GM19397 (cell line): ENCODE measurements at regions not wholly inside any gene's neighbourhood (a gene's known extent, or its start where the extent isn't known, plus 50 kb on each side); places are given as distances from the start of the nearest gene placed in this dataset.
"Not testable (repeated sequence)": the region's sequence is repeated elsewhere in the genome, so short reads cannot be mapped to it uniquely, and the experiment has no call there.

Experiments used
- ATAC-seq: cut with Tn5 transposase; IDR thresholded peaks from one replicate; pipeline ENCODE4 v1.9.1; 2021; ENCODE audit warnings: mild to moderate bottlenecking, moderate library complexity; ENCODE audit not compliant: unreplicated experiment

GRCh38 chr6:19210849-19211590 lies 626.1 kb upstream of the ID4 start:
- no peak for ATAC-seq

DNA sequence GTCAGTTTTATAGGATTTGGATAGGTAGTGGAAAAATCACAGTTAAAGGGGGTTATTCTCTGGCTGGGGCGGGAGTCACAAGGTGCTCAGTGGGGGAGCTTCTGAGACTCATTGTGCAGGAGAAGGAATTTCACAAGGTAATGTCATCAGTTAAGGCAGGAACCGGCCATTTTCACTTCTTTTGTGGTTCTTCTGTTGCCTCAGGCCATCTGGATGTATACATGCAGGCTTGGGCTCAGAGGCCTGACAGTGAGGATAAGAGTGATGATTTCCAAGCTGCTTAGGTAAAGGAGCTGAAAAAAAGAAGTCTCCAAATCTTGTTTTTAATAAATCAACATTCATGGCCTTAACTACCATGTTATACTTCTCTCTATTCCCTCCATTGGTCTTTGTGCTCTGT lies 622.9 kb upstream of the ID4 start:
- no peak for ATAC-seq

DNA sequence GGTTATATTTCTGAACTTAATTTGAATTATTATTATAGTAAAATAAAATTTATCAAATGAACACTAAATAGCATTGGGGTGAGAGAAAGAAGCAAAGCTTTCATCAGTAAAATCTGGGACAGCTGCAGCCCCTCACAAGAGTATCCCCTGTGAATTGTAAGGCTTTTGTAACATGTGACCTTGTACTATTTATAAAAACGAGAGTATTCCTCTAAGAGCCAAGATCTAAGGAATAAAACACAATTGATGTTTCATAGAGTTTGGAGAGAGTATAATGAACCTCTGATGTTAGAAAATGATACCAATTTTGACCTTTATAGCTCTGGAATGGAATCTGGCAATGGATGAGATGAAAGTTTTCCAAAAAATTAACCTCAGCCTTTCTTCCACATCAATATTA lies 617.2 kb upstream of the ID4 start:
- no peak for ATAC-seq

- ATAC-seq = no peak
Observed at GRCh38 chr6:19231878-19232561, 605.1 kb upstream of the ID4 start.

DNA sequence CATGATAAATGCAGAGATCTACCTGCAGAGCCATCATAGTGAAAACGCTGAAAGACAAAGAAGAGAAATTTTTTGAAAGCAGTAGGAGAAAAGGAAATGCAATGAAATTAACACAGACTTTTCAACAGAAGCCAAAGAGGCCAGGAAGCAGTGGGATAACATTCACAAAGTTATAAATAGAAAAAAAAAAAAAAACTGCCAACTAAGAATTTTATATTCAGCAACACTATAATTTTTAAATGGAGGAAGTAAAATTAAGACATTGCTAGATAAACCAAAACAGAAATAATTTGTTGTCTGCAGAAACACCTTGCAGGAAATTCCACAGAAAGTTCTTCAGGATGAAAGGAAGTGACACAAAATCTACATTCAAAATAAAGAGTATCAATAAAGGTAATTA lies 591.5 kb upstream of the ID4 start:
- ATAC-seq = no peak

DNA sequence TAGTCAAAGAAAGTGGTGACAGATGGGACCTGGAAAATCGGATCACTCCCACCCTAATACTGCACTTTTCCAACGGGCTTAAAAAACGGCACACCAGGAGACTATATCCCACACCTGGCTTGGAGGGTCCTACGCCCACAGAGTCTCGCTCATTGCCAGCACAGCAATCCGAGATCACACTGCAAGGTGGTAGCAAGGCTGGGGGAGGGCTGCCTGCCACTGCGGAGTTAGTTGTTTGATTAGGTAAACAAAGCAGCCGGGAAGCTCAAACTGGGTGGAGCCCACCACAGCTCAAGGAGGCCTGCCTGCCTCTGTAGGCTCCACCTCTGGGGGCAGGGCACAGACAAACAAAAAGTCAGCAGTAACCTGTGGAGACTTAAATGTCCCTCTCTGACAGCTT lies 590.0 kb upstream of the ID4 start:
- not testable (repeated sequence) for ATAC-seq

GRCh38 chr6:19256123-19256522 lies 581.0 kb upstream of the ID4 start:
- ATAC-seq = not testable (repeated sequence)

DNA sequence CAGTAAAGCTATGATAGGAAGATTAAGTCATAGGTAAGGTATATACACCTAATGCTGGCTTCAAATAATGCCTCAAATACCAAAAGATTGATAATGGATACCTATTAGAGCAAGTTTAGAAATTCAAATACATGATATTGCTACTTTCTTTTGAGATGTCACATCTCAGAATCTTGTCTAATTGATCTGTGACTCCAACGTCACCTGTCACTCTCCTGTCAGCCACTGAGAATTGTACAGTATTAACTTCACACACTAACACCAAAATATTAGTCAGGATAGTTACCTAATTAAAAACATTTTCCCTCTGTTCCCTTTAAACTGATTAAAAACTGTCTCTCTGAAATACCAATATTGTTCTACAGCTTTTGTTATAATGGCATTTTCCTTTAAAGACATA lies 575.5 kb upstream of the ID4 start:
- no peak for ATAC-seq

- no peak for ATAC-seq
Observed at GRCh38 chr6:19268117-19268516, 569.1 kb upstream of the ID4 start.

- no peak for ATAC-seq
Observed at GRCh38 chr6:19268718-19269117, 568.5 kb upstream of the ID4 start.

- no peak for ATAC-seq
Observed at GRCh38 chr6:19269341-19269898, 567.8 kb upstream of the ID4 start.

DNA sequence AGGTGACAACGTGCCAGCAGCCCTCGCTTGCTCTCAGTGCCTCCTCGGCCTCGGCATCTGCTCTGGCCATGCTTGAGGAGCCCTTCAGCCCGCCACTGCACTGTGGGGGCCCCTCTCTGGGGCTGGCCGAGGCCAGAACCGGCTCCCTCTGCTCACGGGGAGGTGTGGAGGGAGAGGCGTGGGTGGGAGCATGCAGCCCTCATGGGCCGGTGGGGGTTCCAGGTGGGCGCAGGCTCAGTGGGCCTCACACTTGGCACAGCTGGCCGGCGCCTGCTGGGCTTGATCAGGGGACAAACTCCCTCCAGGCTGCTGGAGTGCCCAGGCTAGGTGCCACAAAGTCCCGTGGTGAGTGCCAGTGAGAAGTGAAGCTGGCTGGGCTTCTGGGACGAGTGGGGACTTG lies 566.6 kb upstream of the ID4 start:
- ATAC-seq = no peak

DNA sequence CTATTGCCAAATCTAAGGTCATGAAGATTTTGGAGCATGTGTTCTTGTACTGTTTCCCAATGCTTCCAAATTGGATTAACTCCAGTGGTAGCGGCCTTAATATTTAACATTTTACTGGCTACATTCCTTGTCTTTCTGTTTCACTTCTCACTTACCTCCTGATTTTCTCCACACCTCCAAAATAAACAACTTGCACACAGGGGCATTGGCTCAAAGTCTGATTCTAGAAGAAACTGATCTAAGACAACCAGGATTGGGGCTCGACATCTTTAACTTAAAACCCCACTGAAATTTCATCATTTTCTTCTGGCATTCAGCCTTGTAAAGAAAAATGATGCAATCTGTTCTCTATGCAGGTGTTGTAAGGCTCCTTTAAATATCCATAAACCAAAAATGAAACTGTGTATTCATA lies 557.9 kb upstream of the ID4 start:
- ATAC-seq = no peak

- ATAC-seq = no peak
Observed at GRCh38 chr6:19287928-19288327, 549.2 kb upstream of the ID4 start.

DNA sequence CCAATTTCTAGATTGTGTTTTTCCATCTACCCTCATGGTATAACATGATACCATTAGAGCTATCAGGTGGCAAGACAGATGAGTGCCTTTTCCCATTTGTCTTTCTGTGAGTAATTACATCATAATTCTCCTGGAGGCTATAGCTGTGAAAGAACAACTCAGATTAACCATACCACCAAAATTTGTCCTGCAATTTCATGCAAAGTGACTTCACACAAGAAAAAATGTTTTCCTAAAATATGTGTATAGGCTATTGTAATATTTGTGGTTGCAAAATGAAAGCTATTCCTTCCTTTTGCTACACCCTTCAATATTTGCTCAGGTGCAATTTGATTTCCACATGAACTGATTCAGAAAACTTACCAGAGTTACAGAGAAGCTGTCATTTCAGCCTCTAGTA lies 547.7 kb upstream of the ID4 start:
- ATAC-seq = no peak

DNA sequence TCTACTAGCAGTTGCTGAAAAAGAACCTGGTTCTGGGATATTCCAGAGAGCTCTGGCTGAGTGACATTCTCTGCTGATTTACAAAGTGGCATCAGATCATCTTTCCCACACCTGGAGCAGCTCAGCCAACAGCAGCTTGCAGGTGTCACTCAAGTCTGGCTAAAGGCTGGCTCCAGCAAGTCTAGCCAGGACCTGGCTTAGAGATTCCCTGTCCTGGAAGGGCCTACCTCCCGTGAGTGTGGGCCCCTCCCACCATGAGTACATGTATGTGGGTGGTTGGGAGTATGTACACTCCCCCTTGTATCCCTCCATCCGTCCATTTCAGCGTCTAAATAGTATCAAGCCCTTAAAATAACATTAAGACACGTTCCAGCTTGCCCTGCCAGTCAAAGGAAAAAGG lies 539.3 kb upstream of the ID4 start:
- no peak for ATAC-seq

DNA sequence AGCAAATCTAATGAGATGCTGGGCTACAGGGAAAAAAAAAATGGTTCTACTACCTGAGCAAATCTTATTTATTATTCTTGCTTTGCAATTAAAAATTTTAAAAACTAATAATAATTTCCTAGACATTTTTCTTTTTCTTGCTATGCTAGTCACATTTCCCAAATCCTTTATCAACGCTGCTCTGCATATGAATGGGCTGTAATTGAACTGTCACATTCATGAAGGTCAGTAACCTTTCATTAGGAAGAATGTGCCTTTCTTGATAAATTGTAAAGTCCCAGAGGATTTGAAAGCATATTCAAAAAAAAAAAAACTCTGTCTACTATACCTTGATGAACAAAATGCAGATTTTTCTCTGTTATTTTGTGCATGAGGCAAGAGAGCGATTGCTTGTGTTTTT lies 538.7 kb upstream of the ID4 start:
- no peak for ATAC-seq

- ATAC-seq = no peak
Observed at GRCh38 chr6:19299129-19299528, 538.0 kb upstream of the ID4 start.

DNA sequence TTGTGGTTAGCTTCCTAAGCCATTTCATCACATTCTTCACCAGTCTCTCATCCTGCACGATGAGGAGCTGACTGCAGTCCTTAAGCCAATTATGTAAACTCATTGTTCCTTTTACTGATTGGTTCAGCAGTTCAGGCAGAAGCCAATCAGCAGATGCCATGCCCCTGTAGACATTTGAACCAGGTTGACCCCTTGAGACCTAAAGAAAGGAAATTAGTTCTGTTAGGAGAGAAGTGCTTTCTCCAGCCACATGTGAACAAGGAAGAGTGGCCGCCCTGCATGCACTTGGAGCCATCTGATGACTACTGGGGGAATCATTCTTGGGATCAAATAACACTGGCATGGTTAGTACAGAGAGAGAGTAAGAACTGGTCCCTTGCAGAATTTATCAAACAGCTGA lies 535.2 kb upstream of the ID4 start:
- no peak for ATAC-seq

- no peak for ATAC-seq
Observed at GRCh38 chr6:19303383-19303782, 533.8 kb upstream of the ID4 start.

DNA sequence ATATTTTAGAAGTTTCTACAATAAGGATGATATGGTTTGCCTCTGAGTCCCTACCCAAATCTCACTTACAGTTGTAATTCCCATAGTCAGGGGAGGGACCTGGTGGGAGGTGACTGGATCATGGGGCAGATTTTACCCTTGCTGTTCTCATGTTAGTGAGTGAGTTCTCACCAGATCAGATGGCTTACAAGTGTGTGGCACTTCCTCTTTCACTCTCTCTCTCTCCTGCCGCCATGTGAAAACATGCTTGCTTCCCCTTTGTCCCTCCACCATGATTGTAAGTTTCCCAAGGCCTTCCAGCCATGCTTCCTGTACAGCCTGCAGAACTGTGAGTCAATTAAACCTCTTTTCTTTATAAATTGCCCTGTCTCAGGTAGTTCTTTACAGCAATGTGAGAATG lies 527.5 kb upstream of the ID4 start:
- no peak for ATAC-seq

DNA sequence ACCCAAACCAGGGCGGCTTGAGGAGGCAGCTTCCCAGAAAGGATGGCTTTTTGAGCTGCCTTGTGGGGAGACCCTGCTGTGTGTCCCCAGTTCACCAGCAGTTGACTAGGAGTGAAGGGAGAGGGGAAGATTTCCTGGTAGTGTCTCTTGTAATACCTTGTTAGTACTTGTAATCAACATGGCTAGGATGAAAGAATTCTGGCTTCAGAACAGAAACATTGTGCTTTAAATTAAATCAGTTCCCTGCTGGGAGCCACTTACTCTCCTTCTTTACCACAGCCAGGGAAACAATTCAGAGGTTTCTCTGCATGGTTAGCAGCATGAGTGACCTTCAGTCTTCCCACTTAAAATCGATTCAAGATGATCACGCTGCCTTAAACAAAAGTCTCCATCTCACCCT lies 525.4 kb upstream of the ID4 start:
- no peak for ATAC-seq
